HEK293T (cell line): ENCODE measurements at regions not wholly inside any gene's neighbourhood (a gene's known extent, or its start where the extent isn't known, plus 50 kb on each side); places are given as distances from the start of the nearest gene placed in this dataset.
A peak's percentile ranks its signal among the peaks of the same experiment; 100 is the strongest.

ENCODE experiments used
- CTCF ChIA-PET: fragments of 350-600 bp; formaldehyde crosslinking; extraction: SDS; loops from one replicate; lab custom pipeline; 2021; ENCODE audit warnings: antibody characterized with exemption, inconsistent platforms; lab: Yijun Ruan, JAX
- POLR2A ChIA-PET: fragments of 350-600 bp; formaldehyde crosslinking; extraction: SDS; loops from one replicate; lab custom pipeline; 2020; ENCODE audit warnings: antibody characterized with exemption, inconsistent platforms; lab: Yijun Ruan, JAX
- DNase-seq: peaks from one replicate; pipeline ENCODE4 v3.0.0; 2012; ENCODE audit warnings: mixed read lengths; ENCODE audit errors: extremely low spot score
- ARNT ChIP-seq: fragments of 450-650 bp; IDR thresholded peaks from 2 replicates; pipeline ENCODE4 v1.6.1; 2017; ENCODE audit warnings: mild to moderate bottlenecking
- BHLHE40 ChIP-seq: fragments of 450-650 bp; IDR thresholded peaks from 2 replicates; pipeline ENCODE4 v1.6.1; 2016; ENCODE audit warnings: mild to moderate bottlenecking, moderate library complexity, borderline replicate concordance
- CTBP1 ChIP-seq: fragments of 450-650 bp; IDR thresholded peaks from 2 replicates; pipeline ENCODE4 v1.6.1; 2016; ENCODE audit warnings: borderline replicate concordance
- ELF4 ChIP-seq: fragments of 450-650 bp; IDR thresholded peaks from 2 replicates; pipeline ENCODE4 v1.6.1; 2017; ENCODE audit warnings: antibody characterized with exemption
- FOXA1 ChIP-seq: fragments of 450-650 bp; IDR thresholded peaks from 2 replicates; pipeline ENCODE4 v1.6.1; 2016; ENCODE audit warnings: mild to moderate bottlenecking
- FOXK2 ChIP-seq: fragments of 450-650 bp; IDR thresholded peaks from 2 replicates; pipeline ENCODE4 v1.6.1; 2016; ENCODE audit warnings: mild to moderate bottlenecking
- FOXM1 ChIP-seq: fragments of 450-650 bp; IDR thresholded peaks from 2 replicates; pipeline ENCODE4 v1.6.1; 2017; ENCODE audit warnings: mild to moderate bottlenecking, borderline replicate concordance
- HDGF ChIP-seq: fragments of 450-650 bp; IDR thresholded peaks from 2 replicates; pipeline ENCODE4 v1.6.1; 2017; ENCODE audit warnings: antibody characterized with exemption, borderline replicate concordance
- L3MBTL2 ChIP-seq: fragments of 450-650 bp; conservative IDR thresholded peaks from 2 replicates; pipeline ENCODE4 v1.6.1; 2016; ENCODE audit warnings: mild to moderate bottlenecking
- LEF1 ChIP-seq: fragments of 450-650 bp; IDR thresholded peaks from 2 replicates; pipeline ENCODE4 v1.6.1; 2017; ENCODE audit warnings: mild to moderate bottlenecking, borderline replicate concordance
- NFRKB ChIP-seq: fragments of 450-650 bp; IDR thresholded peaks from 2 replicates; pipeline ENCODE4 v1.6.1; 2016; ENCODE audit warnings: mild to moderate bottlenecking, moderate library complexity
- PKNOX1 ChIP-seq: fragments of 450-650 bp; IDR thresholded peaks from 2 replicates; pipeline ENCODE4 v1.6.1; 2016
- SP1 ChIP-seq: fragments of 450-650 bp; IDR thresholded peaks from 2 replicates; pipeline ENCODE4 v1.6.1; 2017
- SUZ12 ChIP-seq: fragments of 450-650 bp; IDR thresholded peaks from 2 replicates; pipeline ENCODE4 v1.6.1; 2016; ENCODE audit warnings: mild to moderate bottlenecking
- TARDBP ChIP-seq: fragments of 450-650 bp; IDR thresholded peaks from 2 replicates; pipeline ENCODE4 v1.6.1; 2016
- ZNF384 ChIP-seq: fragments of 450-650 bp; IDR thresholded peaks from 2 replicates; pipeline ENCODE4 v1.6.1; 2016

GRCh38 chr1:80066060-80066459 lies 1059.5 kb upstream of the ADGRL4 start:
- POLR2A ChIA-PET = no interaction called here
- no peak for DNase-seq
- no peak for TF ChIP-seq SP1
- TF ChIP-seq FOXK2 = no peak
- TF ChIP-seq PKNOX1 = peak; percentile 41; the same call in 1 of the 2 replicates
- no peak for TF ChIP-seq HDGF
- TF ChIP-seq CTBP1 = no peak
- no peak for TF ChIP-seq FOXM1
- CTCF ChIA-PET = no interaction called here

DNA sequence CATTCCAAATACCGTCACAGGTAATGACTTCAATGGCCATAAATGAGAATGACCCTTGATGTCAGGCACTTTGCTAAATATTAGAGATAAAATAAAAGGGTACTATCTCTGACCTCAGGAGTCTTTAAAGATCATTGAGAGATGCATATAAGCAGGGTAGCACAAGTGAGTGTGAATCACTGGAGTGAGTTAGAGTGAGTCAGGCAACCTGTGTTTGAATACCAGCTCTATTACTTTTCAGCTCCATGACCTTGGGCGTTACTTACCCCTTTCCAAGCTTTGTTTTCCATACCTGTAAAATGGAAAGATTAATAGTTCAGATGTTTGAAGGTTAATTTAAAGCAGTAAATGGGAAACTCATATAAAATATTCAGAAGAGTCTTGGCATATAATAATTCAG lies 1058.0 kb upstream of the ADGRL4 start:
- TF ChIP-seq HDGF = no peak
- no peak for TF ChIP-seq BHLHE40
- no peak for TF ChIP-seq SUZ12
- TF ChIP-seq ARNT = no peak
- TF ChIP-seq SP1 = no peak
- TF ChIP-seq ZNF384 = no peak
- no peak for TF ChIP-seq TARDBP
- TF ChIP-seq LEF1 = no peak
- ChIA-PET CTCF (no interaction called here), POLR2A (no interaction called here)
- DNase-seq = no peak

- DNase-seq = no peak
- no peak for TF ChIP-seq PKNOX1
- ChIA-PET CTCF (no interaction called here), POLR2A (no interaction called here)
Measured at GRCh38 chr1:80059940-80060339, 1053.4 kb upstream of the ADGRL4 start.

GRCh38 chr1:80056179-80056578 lies 1049.6 kb upstream of the ADGRL4 start:
- ChIA-PET CTCF (no interaction called here), POLR2A (no interaction called here)
- TF ChIP-seq TARDBP (no peak), BHLHE40 (no peak), ARNT (no peak), FOXK2 (no peak), PKNOX1 (no peak), LEF1 (no peak), FOXM1 (no peak), NFRKB (no peak), L3MBTL2 (no peak), ELF4 (no peak), HDGF (no peak), SUZ12 (no peak), ZNF384 (no peak), SP1 (no peak)
- DNase-seq = no peak

DNA sequence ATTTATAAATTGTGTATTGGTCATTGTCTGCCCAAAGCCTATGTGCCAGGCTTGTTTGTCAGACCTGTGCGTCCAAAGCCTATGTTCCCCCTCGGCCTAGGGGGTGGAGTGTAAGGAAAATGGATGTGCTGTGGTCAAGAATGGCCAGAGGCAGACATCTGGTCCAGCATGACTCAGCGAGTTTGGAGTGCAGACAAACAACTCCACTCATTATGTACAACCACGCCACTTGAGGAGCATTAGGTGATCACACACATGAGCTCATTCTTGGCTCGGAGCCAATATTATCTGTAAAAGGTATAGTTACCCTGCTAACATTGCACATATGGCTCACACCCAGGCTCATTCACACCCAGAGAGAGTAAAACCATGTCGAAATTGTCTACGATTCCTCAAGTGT lies 1047.6 kb upstream of the ADGRL4 start:
- ChIA-PET CTCF (no interaction called here), POLR2A (no interaction called here)
- DNase-seq = peak; percentile 41
- TF ChIP-seq HDGF = no peak
- TF ChIP-seq SP1 = no peak
- no peak for TF ChIP-seq LEF1
- no peak for TF ChIP-seq FOXA1
- TF ChIP-seq ARNT = no peak
- TF ChIP-seq TARDBP = no peak
- no peak for TF ChIP-seq CTBP1
- TF ChIP-seq NFRKB = no peak
- no peak for TF ChIP-seq FOXM1
- no peak for TF ChIP-seq L3MBTL2
- no peak for TF ChIP-seq ZNF384

- ChIA-PET CTCF (no interaction called here), POLR2A (no interaction called here)
- DNase-seq = no peak
- TF ChIP-seq ZNF384 = no peak
- no peak for TF ChIP-seq LEF1
- TF ChIP-seq L3MBTL2 = no peak
- no peak for TF ChIP-seq TARDBP
- no peak for TF ChIP-seq ARNT
- no peak for TF ChIP-seq SUZ12
- no peak for TF ChIP-seq FOXK2
- TF ChIP-seq SP1 = no peak
- no peak for TF ChIP-seq ELF4
- TF ChIP-seq CTBP1 = no peak
- no peak for TF ChIP-seq BHLHE40
- no peak for TF ChIP-seq HDGF
- TF ChIP-seq NFRKB = no peak
- TF ChIP-seq PKNOX1 = no peak
- TF ChIP-seq FOXA1 = no peak
- TF ChIP-seq FOXM1 = no peak
Measured at GRCh38 chr1:80053613-80054012, 1047.1 kb upstream of the ADGRL4 start.
